ENCODE measurements at regions not wholly inside any gene's neighbourhood (a gene's known extent, or its start where the extent isn't known, plus 50 kb on each side); places are given as distances from the start of the nearest gene placed in this dataset.

DNA sequence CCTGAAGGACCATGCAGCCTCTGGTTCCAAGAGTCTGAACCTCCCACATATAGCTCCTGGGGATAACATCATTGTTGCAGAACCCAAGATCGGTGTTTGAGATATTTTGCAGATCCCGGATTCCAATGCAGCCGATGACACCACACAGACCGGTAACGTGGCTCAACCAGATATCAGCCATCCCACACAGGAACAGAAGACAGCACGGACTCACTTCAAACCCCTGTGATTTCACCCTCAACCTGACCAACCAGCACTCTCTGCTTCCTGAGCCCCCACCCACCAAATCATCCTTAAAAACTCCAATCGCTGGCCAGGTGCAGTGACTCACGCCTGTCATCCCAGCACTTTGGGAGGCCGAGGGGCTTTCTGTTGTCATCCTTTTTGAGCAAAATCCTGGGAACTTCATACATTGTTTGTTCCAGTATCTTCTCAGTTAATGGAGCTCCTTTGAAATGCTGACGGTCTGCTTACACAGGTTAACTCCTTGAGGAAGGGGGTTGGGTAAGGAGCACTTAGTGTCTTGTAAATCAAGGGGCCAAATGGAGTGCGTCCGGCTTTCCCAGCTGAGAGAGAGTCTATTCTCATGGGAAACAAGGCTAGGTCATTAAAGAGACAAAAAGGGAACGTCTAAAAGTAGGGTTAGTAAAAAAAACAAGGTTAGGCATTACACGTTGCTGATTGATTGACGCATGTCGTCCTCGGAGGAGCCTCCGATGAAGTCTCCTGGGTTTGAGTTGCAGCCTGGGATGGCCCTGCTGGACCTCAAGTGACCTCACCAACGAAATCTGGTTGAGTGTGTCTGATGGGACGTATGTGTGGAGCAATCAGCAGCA, 230.4 kb downstream of the CRLF2 start:
- no peak for ATAC-seq
- RAD21 ChIA-PET (ENCODE audit: unreplicated experiment), result no interaction called here
- WGBS (ENCODE audit: insufficient coverage, insufficient replicate concordance, low lambda C conversion rate, missing lambda C conversion rate), result 17% methylated on average over 19 of the region's 20 CpGs
- H3K4me1 ChIP-seq (ENCODE audit: control insufficient read depth, insufficient read depth, low read length), result no peaks in the 10 kb centered on the region
- POLR2A ChIA-PET, result no interaction called here
- FAIRE-seq, result no peak
- no peak overlapping the region for H3K4me2 ChIP-seq (ENCODE audit: control insufficient read depth, insufficient read depth)
- TF ChIP-seq SPI1 (IDR thresholded peaks at IDR 0.05; ENCODE audit: borderline replicate concordance, insufficient read depth, low read depth, low read length), result no peak
- TF ChIP-seq, protein P1, sequence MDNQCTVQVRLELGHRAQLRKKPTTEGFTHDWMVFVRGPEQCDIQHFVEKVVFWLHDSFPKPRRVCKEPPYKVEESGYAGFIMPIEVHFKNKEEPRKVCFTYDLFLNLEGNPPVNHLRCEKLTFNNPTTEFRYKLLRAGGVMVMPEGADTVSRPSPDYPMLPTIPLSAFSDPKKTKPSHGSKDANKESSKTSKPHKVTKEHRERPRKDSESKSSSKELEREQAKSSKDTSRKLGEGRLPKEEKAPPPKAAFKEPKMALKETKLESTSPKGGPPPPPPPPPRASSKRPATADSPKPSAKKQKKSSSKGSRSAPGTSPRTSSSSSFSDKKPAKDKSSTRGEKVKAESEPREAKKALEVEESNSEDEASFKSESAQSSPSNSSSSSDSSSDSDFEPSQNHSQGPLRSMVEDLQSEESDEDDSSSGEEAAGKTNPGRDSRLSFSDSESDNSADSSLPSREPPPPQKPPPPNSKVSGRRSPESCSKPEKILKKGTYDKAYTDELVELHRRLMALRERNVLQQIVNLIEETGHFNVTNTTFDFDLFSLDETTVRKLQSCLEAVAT (IDR thresholded peaks at IDR 0.05), result no peak
- TF ChIP-seq, protein P2, sequence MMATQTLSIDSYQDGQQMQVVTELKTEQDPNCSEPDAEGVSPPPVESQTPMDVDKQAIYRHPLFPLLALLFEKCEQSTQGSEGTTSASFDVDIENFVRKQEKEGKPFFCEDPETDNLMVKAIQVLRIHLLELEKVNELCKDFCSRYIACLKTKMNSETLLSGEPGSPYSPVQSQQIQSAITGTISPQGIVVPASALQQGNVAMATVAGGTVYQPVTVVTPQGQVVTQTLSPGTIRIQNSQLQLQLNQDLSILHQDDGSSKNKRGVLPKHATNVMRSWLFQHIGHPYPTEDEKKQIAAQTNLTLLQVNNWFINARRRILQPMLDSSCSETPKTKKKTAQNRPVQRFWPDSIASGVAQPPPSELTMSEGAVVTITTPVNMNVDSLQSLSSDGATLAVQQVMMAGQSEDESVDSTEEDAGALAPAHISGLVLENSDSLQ (IDR thresholded peaks at IDR 0.05), result 0 out of 2 replicates have a peak, but pooled peaks have one; percentile 6
- no peak for TF ChIP-seq LARP7 (IDR thresholded peaks at IDR 0.05)
- H3K27me3 ChIP-seq (replicated peaks in 1 of 2; ENCODE audit: control insufficient read depth in 2 of 2, insufficient read depth in 2 of 2, low read length in 1 of 2), result no peaks in the 10 kb centered on the region
- intact Hi-C loops (cut with micrococcal nuclease; ENCODE audit: unreplicated experiment), result no loop called here
- H3K9me3 ChIP-seq (replicated peaks; ENCODE audit: control insufficient read depth, insufficient read depth, low read length), result peaks cover 3% of the 10 kb centered on the region; the same call in 2 of the 3 replicates
- no peak for DNase-seq (ENCODE audit: low read depth, low spot score)
- CTCF ChIA-PET, result no interaction called here
- no peak overlapping the region for H3K27ac ChIP-seq (ENCODE audit: control insufficient read depth, insufficient read depth)
- in situ Hi-C loops (cut with MboI), result no loop called here
- no peaks in the 10 kb centered on the region for H3K79me2 ChIP-seq (ENCODE audit: control insufficient read depth, insufficient read depth, low read length)
- no peaks in the 10 kb centered on the region for H4K20me1 ChIP-seq (ENCODE audit: control insufficient read depth, insufficient read depth)
- no peaks in the 10 kb centered on the region for H3K36me3 ChIP-seq (ENCODE audit: control insufficient read depth in 2 of 2, insufficient read depth in 2 of 2, low read length in 1 of 2)
- no peak overlapping the region for H2AFZ ChIP-seq (ENCODE audit: control insufficient read depth, low read depth, low read length)
- no TSS peak for BruUV-seq (replicated peaks)
- SMC1A ChIA-PET (ENCODE audit: uncharacterized antibody, unreplicated experiment), result no interaction called here
- no peak overlapping the region for H3K9ac ChIP-seq (ENCODE audit: control insufficient read depth, insufficient read depth, low read length)
- H3K4me3 ChIP-seq, result no peak overlapping the region
